GM12864 (cell line): ENCODE measurements at regions not wholly inside any gene's neighbourhood (a gene's known extent, or its start where the extent isn't known, plus 50 kb on each side); places are given as distances from the start of the nearest gene placed in this dataset.

Experiments
- DNase-seq: peaks from one replicate; pipeline ENCODE4 v3.0.0-alpha.2; 2011; ENCODE audit warnings: low read depth
- H3K4me3 ChIP-seq: 2 replicates; pipeline ENCODE4 v1.5.1; 2011; ENCODE audit warnings: mild to moderate bottlenecking, low read depth, low read length, control low read depth
- CTCF ChIP-seq: IDR thresholded peaks from 2 replicates; pipeline ENCODE4 v1.5.1; 2011; ENCODE audit warnings: low read depth, mild to moderate bottlenecking, moderate library complexity, low read length, control low read depth, inconsistent platforms; ENCODE audit errors: missing control alignments

GRCh38 chr9:73007966-73008672 lies 55.3 kb upstream of the ALDH1A1 start:
- no peak overlapping the region for H3K4me3 ChIP-seq
- no peak for TF ChIP-seq CTCF
- DNase-seq = no peak

GRCh38 chr9:73006986-73007385 lies 54.1 kb upstream of the ALDH1A1 start:
- no peak overlapping the region for H3K4me3 ChIP-seq
- TF ChIP-seq CTCF = no peak
- no peak for DNase-seq
